Kidney epithelial cell (primary cell): ENCODE measurements at regions not wholly inside any gene's neighbourhood (a gene's known extent, or its start where the extent isn't known, plus 50 kb on each side); places are given as distances from the start of the nearest gene placed in this dataset.

Source experiments
- DNase-seq: peaks from one replicate; pipeline ENCODE4 v3.0.0-alpha.2; 2010; ENCODE audit warnings: low read depth
- H3K27me3 ChIP-seq: 2 replicates; pipeline ENCODE4 v1.6.0; 2011; ENCODE audit warnings: low read length; ENCODE audit not compliant: control insufficient read depth, insufficient read depth
- H3K36me3 ChIP-seq: 2 replicates; pipeline ENCODE4 v1.5.1; 2011; ENCODE audit warnings: low read length; ENCODE audit not compliant: control insufficient read depth, insufficient read depth
- H3K4me3 ChIP-seq: 2 replicates; pipeline ENCODE4 v1.5.1; 2011; ENCODE audit warnings: low read depth, mild to moderate bottlenecking, control low read depth, low read length
- TF ChIP-seq, protein P1 (sequence below): IDR thresholded peaks from 2 replicates; pipeline ENCODE4 v1.5.1; 2011; ENCODE audit warnings: mild to moderate bottlenecking, moderate library complexity, low read length, control low read depth, inconsistent platforms; ENCODE audit not compliant: insufficient read depth, poor library complexity, severe bottlenecking

DNA sequence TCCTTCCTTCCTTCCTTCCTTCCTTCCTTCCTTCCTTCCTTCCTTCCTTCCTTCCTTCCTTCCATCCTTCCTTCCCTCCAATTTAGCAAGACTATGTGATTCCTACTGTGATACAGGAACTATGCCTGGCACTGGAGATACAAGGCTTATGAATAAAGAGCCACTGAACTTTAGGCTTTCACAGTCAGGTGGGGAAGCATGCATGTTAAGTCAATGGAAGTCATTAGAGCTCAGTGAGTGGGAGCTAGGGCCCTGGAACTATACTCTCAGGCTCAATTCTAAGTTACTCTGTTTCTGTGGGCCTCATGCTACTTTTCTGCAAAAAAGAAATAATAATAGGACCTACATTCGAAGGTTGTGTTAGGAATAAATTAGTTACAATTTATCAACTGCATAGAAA, 527.6 kb upstream of the ZEB2 start:
- H3K36me3 ChIP-seq, result no peaks in the 10 kb centered on the region
- no peak for DNase-seq
- H3K4me3 ChIP-seq, result no peak overlapping the region
- TF ChIP-seq, protein P1, sequence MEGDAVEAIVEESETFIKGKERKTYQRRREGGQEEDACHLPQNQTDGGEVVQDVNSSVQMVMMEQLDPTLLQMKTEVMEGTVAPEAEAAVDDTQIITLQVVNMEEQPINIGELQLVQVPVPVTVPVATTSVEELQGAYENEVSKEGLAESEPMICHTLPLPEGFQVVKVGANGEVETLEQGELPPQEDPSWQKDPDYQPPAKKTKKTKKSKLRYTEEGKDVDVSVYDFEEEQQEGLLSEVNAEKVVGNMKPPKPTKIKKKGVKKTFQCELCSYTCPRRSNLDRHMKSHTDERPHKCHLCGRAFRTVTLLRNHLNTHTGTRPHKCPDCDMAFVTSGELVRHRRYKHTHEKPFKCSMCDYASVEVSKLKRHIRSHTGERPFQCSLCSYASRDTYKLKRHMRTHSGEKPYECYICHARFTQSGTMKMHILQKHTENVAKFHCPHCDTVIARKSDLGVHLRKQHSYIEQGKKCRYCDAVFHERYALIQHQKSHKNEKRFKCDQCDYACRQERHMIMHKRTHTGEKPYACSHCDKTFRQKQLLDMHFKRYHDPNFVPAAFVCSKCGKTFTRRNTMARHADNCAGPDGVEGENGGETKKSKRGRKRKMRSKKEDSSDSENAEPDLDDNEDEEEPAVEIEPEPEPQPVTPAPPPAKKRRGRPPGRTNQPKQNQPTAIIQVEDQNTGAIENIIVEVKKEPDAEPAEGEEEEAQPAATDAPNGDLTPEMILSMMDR, result no peak
- no peaks in the 10 kb centered on the region for H3K27me3 ChIP-seq

DNA sequence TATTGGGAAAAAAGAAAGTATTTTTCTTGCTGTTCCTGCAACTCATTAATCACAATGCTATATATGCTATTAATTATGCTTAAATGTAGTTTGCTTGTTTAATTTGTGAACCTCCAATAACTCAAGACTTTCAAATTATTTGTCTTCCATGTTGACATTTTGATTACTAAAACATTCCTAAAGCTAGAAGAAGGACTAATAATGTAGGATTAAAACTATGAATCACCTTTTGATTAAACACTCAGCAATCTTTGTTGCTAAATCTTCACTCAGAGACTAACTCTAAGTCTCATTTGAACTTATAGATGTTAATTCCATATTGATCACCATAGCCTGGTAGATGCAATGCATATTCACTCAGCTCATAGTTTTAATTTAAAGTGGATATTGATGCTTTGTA, 524.6 kb upstream of the ZEB2 start:
- no peak for DNase-seq
- Histone ChIP-seq H3K27me3 (no peaks in the 10 kb centered on the region), H3K36me3 (no peaks in the 10 kb centered on the region), H3K4me3 (no peak overlapping the region)
- TF ChIP-seq, protein P1, result no peak

DNA sequence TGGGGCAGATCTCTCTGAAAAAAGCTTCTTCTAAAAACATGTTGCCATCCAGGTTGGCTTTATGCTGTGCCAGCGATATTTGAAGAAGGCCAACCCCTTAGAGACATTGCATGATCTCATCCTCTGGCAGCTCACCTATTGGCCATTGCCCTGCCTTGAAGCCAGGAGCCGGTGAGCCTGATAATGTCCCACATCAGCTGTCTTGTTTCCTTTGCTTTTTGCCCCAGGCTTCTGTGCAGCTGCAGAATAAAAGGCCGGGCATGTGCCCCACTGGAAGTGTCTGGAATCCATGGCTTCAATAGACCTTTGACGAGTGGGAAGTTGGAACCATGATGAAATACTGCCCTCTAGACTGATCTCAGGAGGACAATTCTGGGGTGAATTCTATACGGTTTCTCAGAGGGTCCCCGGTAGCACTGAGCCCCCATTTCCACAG, 523.5 kb upstream of the ZEB2 start:
- H3K27me3 ChIP-seq, result no peaks in the 10 kb centered on the region
- no peaks in the 10 kb centered on the region for H3K36me3 ChIP-seq
- H3K4me3 ChIP-seq, result no peak overlapping the region
- TF ChIP-seq, protein P1, result no peak
- no peak for DNase-seq

DNA sequence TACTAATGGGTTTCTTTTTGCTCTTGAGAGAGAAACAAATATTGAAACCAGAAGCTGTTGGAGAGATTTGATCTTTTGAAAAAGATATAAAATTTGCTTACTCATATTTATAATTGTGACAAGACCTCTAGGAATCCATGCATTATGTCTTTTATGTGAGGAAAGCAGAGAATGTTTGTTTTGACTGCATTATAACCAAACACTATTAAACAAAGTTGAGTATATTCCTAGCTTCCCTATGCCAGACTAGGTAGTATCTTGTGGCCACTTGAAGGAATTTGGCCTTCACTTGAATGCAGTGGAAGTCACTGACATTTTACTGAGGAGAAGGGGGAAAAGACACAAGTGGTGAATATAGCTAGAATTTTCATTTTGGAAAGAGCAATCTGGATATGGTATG, 521.8 kb upstream of the ZEB2 start:
- H3K4me3 ChIP-seq, result no peak overlapping the region
- H3K27me3 ChIP-seq, result no peaks in the 10 kb centered on the region
- H3K36me3 ChIP-seq, result no peaks in the 10 kb centered on the region
- TF ChIP-seq, protein P1, result no peak
- no peak for DNase-seq

DNA sequence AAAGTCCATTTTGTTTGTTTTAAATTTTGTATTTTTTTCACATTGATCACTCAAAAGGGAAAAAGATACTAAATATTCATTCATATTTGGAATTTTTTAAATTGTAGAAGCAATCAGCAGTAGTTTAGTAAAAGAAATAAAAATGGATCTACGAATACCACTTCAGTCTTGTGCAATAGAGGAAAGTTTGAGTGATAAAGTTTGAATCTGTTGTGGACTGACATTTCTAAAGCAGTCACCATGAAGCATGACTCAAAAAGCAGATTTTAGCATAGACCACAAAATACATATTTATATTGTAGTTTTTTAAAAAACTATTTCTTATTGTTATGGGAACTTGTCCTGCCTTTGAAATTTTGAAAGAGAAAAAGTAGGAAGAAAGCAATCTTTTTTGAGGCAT, 520.5 kb upstream of the ZEB2 start:
- Histone ChIP-seq H3K27me3 (no peaks in the 10 kb centered on the region), H3K4me3 (no peak overlapping the region), H3K36me3 (no peaks in the 10 kb centered on the region)
- TF ChIP-seq, protein P1, result no peak
- no peak for DNase-seq

DNA sequence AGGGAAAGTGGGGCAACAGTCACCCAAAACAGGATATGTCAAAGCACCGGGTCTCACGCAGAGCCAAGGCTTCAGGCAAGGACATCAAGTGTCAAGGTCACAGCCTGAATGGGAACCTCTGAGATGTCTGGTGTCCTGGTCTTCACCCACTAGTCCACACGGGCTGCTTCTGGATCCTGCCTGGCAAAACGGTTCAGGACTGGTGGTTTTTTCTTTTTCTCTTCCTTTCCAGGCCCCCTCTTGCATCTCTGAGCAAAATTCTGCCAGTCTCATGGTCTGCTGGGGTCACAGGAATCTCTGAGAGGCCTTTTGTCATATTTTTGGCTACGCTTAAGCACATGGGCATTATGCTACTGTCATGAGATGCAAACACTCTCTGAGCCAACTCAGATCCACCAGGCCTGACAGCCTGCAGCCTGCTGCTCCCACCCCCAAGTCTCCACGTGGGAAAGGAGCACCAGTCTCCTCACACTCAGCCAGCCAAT, 518.2 kb upstream of the ZEB2 start:
- no peak for DNase-seq
- Histone ChIP-seq H3K27me3 (no peaks in the 10 kb centered on the region), H3K36me3 (no peaks in the 10 kb centered on the region), H3K4me3 (no peak overlapping the region)
- TF ChIP-seq, protein P1, result no peak
